K562 (cell line): ENCODE measurements at regions not wholly inside any gene's neighbourhood (a gene's known extent, or its start where the extent isn't known, plus 50 kb on each side); places are given as distances from the start of the nearest gene placed in this dataset.

Experiments
- CHCHD3 ChIP-seq: fragments of 250-450 bp; sonication (Bioruptor Pico); IDR thresholded peaks from 2 replicates; pipeline ENCODE4 v2.1.2; 2022; ENCODE audit warnings: mild to moderate bottlenecking
- CXXC5 ChIP-seq: fragments of 250-450 bp; sonication (Bioruptor Pico); IDR thresholded peaks from 2 replicates; pipeline ENCODE4 v1.8.0; 2022; ENCODE audit warnings: inconsistent platforms, mild to moderate bottlenecking, moderate library complexity
- DEAF1 ChIP-seq: fragments of 450-650 bp; formaldehyde crosslinking; IDR thresholded peaks from 2 replicates; pipeline ENCODE4 v1.4.0; 2020; ENCODE audit warnings: mild to moderate bottlenecking, moderate library complexity
- NR2C1 ChIP-seq, 2 experiments: fragments of 450-650 bp; IDR thresholded peaks; 2 replicates each; pipeline ENCODE4 v1.6.1; 2017; ENCODE audit warnings: mild to moderate bottlenecking in 2 of 2, antibody characterized with exemption in 1 of 2, inconsistent platforms in 1 of 2, missing compliant biosample characterization in 1 of 2, missing genetic modification characterization in 1 of 2
- PREB ChIP-seq: sonication (generic); formaldehyde crosslinking; IDR thresholded peaks from 2 replicates; pipeline ENCODE4 v1.8.1; 2023; ENCODE audit warnings: mild to moderate bottlenecking, missing genetic modification reagents
- U2AF2 ChIP-seq: fragments of 200-400 bp; formaldehyde crosslinking; optimal IDR thresholded peaks from 2 replicates; pipeline ENCODE3; 2017; ENCODE audit warnings: low read depth, mild to moderate bottlenecking, low read length
- ZNF3 ChIP-seq: fragments of 250-450 bp; sonication (Bioruptor Pico); IDR thresholded peaks from 2 replicates; pipeline ENCODE4 v1.5.0; 2021; ENCODE audit warnings: mild to moderate bottlenecking, moderate library complexity
- ZNF444 ChIP-seq: fragments of 250-450 bp; sonication (Bioruptor Pico); IDR thresholded peaks from 2 replicates; pipeline ENCODE4 v1.4.0; 2020; ENCODE audit warnings: mild to moderate bottlenecking, moderate library complexity
- ZNF79 ChIP-seq: fragments of 250-450 bp; sonication (Bioruptor Pico); IDR thresholded peaks from 2 replicates; pipeline ENCODE4 v1.4.0; 2020; ENCODE audit warnings: low read depth, mild to moderate bottlenecking, moderate library complexity
- TF ChIP-seq, protein P1 (sequence below): fragments of 200-400 bp; formaldehyde crosslinking; IDR thresholded peaks from 2 replicates; pipeline ENCODE4 v1.6.1; 2017; ENCODE audit warnings: mild to moderate bottlenecking, low read depth, low read length, moderate library complexity
- TF ChIP-seq, protein P2 (sequence below): sonication (generic); formaldehyde crosslinking; IDR thresholded peaks from 2 replicates; pipeline ENCODE4 v1.8.1; 2023; ENCODE audit warnings: mild to moderate bottlenecking, missing genetic modification reagents, moderate library complexity

- TF ChIP-seq, protein P1, sequence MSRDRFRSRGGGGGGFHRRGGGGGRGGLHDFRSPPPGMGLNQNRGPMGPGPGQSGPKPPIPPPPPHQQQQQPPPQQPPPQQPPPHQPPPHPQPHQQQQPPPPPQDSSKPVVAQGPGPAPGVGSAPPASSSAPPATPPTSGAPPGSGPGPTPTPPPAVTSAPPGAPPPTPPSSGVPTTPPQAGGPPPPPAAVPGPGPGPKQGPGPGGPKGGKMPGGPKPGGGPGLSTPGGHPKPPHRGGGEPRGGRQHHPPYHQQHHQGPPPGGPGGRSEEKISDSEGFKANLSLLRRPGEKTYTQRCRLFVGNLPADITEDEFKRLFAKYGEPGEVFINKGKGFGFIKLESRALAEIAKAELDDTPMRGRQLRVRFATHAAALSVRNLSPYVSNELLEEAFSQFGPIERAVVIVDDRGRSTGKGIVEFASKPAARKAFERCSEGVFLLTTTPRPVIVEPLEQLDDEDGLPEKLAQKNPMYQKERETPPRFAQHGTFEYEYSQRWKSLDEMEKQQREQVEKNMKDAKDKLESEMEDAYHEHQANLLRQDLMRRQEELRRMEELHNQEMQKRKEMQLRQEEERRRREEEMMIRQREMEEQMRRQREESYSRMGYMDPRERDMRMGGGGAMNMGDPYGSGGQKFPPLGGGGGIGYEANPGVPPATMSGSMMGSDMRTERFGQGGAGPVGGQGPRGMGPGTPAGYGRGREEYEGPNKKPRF = no peak
- TF ChIP-seq, protein P2, sequence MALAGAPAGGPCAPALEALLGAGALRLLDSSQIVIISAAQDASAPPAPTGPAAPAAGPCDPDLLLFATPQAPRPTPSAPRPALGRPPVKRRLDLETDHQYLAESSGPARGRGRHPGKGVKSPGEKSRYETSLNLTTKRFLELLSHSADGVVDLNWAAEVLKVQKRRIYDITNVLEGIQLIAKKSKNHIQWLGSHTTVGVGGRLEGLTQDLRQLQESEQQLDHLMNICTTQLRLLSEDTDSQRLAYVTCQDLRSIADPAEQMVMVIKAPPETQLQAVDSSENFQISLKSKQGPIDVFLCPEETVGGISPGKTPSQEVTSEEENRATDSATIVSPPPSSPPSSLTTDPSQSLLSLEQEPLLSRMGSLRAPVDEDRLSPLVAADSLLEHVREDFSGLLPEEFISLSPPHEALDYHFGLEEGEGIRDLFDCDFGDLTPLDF (CRISPR knock-in tag) = no peak
- TF ChIP-seq PREB (CRISPR knock-in tag) (no peak), NR2C1 (IDR thresholded peaks at IDR 0.05) (no peak), NR2C1 (tag; IDR thresholded peaks at IDR 0.05) (no peak), ZNF444 (CRISPR knock-in tag) (no peak), CHCHD3 (CRISPR knock-in tag) (no peak), DEAF1 (CRISPR knock-in tag) (no peak), CXXC5 (CRISPR knock-in tag) (no peak), U2AF2 (no peak), ZNF3 (CRISPR knock-in tag) (no peak), ZNF79 (no peak)
These were observed 58.3 kb upstream of the DTNA start (continued) for GRCh38 chr18:34651586-34652369.
